Prostate gland (tissue), 2 donors: ENCODE measurements at regions not wholly inside any gene's neighbourhood (a gene's known extent, or its start where the extent isn't known, plus 50 kb on each side); places are given as distances from the start of the nearest gene placed in this dataset.
"Not testable (repeated sequence)": the region's sequence is repeated elsewhere in the genome, so short reads cannot be mapped to it uniquely, and the experiment has no call there.

Experiments used
- DNase-seq: peaks from one replicate; pipeline ENCODE4 v3.0.0-alpha.2; 2019; ENCODE audit warnings: low spot score
- H3K27ac ChIP-seq, 2 donors: fragments of 200-600 bp; sonication (generic); 2 replicates each; pipeline ENCODE4 v1.5.1; 2017 to 2019
- H3K27me3 ChIP-seq: fragments of 200-600 bp; sonication (generic); replicated peaks from 2 replicates; pipeline ENCODE4 v1.5.1; 2019; ENCODE audit not compliant: insufficient read depth
- H3K36me3 ChIP-seq, 2 donors: fragments of 200-600 bp; sonication (generic); 1 replicate in 1 of 2; 2 replicates in 1 of 2; pipeline versions ENCODE4 v1.5.1 to v1.8.1; 2017 to 2019
- H3K4me1 ChIP-seq: fragments of 200-600 bp; sonication (generic); replicated peaks from 2 replicates; pipeline ENCODE4 v1.5.1; 2019
- H3K4me3 ChIP-seq, 2 donors: fragments of 200-600 bp; sonication (generic); 2 replicates each; pipeline ENCODE4 v1.5.1; 2017 to 2019
- H3K9me3 ChIP-seq: fragments of 200-600 bp; sonication (generic); 2 replicates; pipeline ENCODE4 v1.5.1; 2017
- POLR2A ChIP-seq: fragments of 450-650 bp; IDR thresholded peaks from one replicate; pipeline ENCODE4 v1.6.1; 2016; ENCODE audit warnings: antibody characterized with exemption, mild to moderate bottlenecking
- POLR2AphosphoS5 ChIP-seq: sonication (generic); formaldehyde crosslinking; IDR thresholded peaks from one replicate; pipeline ENCODE4 v1.6.1; 2017; ENCODE audit warnings: antibody characterized with exemption
- WGBS: methylation state at CpG from one replicate; pipeline ENCODE4 v1.1.5; 2018; 5-methylcytosine and 5-hydroxymethylcytosine counted together
- intact Hi-C: fragments of 100-400 bp; cut with DNase I; formaldehyde crosslinking; loops from one replicate; pipeline ENCODE4 v1.14.2; 2022
- TF ChIP-seq, protein P1 (sequence below), 4 experiments: fragments of 200-600 bp in 2 of 4; fragments of 450-650 bp in 2 of 4; sonication (generic) in 2 of 4; IDR thresholded peaks; 1 replicate in 3 of 4; 2 replicates in 1 of 4; pipeline ENCODE4 v1.5.1; 2016 to 2019; ENCODE audit warnings: antibody characterized with exemption in 4 of 4, mild to moderate bottlenecking in 2 of 4, moderate library complexity in 2 of 4

DNA sequence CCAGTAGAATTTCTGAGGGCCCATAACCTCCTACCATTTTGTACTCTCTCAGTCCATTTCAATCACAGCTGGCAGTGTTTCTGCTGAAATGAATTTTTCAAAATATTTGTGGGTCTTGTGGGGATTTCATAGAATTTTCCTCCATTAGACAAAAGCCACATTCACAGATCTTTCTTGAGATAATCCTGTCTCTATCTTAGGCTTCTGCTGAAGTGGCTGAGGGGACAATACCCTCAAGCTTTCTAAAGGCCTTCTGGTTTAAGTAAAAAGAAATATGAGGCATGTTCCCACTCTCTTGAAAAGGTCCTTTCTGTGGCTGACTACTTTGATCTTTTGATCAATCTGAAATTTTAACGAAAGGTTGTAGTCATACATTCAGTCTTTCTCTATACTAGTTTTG lies 1930.0 kb upstream of the AGA start:
- no peaks in the 10 kb centered on the region for H3K9me3 ChIP-seq
- DNase-seq, result no peak
- H3K27ac ChIP-seq, result no peak overlapping the region
- no peaks in the 10 kb centered on the region for H3K36me3 ChIP-seq
- H3K4me3 ChIP-seq, result no peak overlapping the region
- H3K27me3 ChIP-seq, result no peaks in the 10 kb centered on the region
- intact Hi-C loops, result no loop called here
- 91% methylated on average over 1 of the region's 1 CpG for WGBS
- H3K4me1 ChIP-seq, result no peaks in the 10 kb centered on the region
- TF ChIP-seq POLR2AphosphoS5 (no peak), POLR2A (no peak)
- TF ChIP-seq, protein P1, sequence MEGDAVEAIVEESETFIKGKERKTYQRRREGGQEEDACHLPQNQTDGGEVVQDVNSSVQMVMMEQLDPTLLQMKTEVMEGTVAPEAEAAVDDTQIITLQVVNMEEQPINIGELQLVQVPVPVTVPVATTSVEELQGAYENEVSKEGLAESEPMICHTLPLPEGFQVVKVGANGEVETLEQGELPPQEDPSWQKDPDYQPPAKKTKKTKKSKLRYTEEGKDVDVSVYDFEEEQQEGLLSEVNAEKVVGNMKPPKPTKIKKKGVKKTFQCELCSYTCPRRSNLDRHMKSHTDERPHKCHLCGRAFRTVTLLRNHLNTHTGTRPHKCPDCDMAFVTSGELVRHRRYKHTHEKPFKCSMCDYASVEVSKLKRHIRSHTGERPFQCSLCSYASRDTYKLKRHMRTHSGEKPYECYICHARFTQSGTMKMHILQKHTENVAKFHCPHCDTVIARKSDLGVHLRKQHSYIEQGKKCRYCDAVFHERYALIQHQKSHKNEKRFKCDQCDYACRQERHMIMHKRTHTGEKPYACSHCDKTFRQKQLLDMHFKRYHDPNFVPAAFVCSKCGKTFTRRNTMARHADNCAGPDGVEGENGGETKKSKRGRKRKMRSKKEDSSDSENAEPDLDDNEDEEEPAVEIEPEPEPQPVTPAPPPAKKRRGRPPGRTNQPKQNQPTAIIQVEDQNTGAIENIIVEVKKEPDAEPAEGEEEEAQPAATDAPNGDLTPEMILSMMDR (IDR thresholded peaks at IDR 0.05), result no peak

DNA sequence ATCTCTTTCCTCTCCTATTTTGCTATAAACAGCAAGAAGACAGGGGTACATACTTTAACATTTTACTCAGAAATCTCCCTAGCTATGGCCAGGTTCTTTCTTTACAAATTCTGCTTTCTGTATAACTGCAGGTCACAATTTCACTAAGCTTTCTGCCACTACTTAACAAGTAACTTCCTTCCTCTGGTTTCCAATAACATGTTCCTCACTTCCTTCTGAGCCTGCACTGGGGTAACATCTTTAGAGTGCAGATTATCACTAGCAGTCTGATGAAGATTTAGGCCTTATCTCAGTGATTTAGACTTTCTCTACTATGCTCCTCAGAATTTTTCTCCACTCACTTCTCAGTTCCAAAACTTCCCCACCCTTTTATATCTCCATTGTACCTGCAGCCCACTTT lies 1930.5 kb upstream of the AGA start:
- Histone ChIP-seq H3K9me3 (no peaks in the 10 kb centered on the region), H3K4me1 (no peaks in the 10 kb centered on the region), H3K27ac (no peak overlapping the region), H3K4me3 (no peak overlapping the region), H3K27me3 (no peaks in the 10 kb centered on the region), H3K36me3 (no peaks in the 10 kb centered on the region)
- DNase-seq, result no peak
- TF ChIP-seq, protein P1 (IDR thresholded peaks at IDR 0.05), result no peak
- TF ChIP-seq POLR2AphosphoS5 (no peak), POLR2A (no peak)
- intact Hi-C loops, result no loop called here

DNA sequence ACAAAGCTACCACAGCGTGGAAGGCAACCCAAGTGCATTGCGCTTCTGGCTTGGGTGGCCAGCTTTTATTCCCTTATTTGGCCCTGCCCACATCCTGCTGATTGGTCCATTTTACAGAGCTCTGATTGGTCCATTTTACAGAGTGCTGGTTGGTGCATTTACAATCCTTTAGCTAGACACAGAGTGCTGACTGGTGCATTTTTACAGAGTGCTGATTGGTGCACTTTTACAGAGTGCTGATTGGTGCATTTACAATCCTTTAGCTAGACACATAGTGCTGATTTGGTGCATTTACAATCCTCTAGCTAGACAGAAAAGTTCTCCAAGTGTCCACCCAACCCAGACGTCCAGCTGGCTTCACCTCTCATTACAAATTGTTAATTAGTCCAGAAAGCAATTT lies 1936.6 kb upstream of the AGA start:
- H3K4me3 ChIP-seq, H3K36me3 ChIP-seq, H3K27ac ChIP-seq, H3K4me1 ChIP-seq, H3K27me3 ChIP-seq, intact Hi-C loops, DNase-seq, H3K9me3 ChIP-seq: not testable (repeated sequence)
- WGBS, result 89% methylated on average over 3 of the region's 3 CpGs

DNA sequence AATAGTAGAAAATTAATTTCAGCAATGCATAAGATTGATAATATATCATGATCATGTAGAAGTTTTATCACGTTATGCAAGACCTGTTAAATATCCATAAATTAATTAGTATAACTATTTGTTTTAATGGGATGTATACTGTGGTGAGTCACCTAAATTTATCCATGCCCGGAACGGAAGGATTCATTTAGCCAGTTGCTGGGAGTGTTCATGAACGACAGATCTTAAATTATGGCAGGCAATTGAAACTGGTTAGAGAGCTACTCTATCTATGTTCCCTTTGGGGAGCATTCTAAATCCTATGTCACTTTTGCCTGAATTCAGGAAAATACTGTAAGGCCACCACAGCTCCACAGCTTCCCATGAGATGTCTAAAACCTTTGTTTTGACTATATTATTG lies 1950.5 kb upstream of the AGA start:
- intact Hi-C loops, result no loop called here
- TF ChIP-seq POLR2A (no peak), POLR2AphosphoS5 (no peak)
- TF ChIP-seq, protein P1 (IDR thresholded peaks at IDR 0.05), result no peak
- DNase-seq, result no peak
- H3K4me3 ChIP-seq, result no peak overlapping the region
- H3K27me3 ChIP-seq, result no peaks in the 10 kb centered on the region
- no peaks in the 10 kb centered on the region for H3K9me3 ChIP-seq
- no peaks in the 10 kb centered on the region for H3K4me1 ChIP-seq
- H3K27ac ChIP-seq, result no peak overlapping the region
- WGBS, result 90% methylated on average over 4 of the region's 4 CpGs
- no peaks in the 10 kb centered on the region for H3K36me3 ChIP-seq

DNA sequence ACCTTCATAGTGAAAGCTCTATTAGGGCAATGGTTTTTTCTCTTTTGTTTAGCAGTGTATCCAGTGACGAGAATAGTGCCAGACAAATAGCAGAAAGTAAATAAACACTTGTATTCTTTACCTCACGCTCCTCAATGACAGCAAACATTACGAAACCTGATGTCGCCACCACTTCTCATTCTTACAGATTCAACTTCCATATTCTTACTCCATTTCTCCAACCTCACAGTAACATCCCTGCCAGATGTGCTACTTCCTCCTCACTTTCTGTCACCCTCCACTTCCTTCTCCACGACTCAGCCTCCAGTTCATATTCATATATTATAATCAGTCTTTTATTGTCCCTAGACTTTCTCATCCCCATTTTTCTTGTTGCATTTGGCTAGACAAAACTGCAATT lies 1956.2 kb upstream of the AGA start:
- TF ChIP-seq, protein P1 (IDR thresholded peaks at IDR 0.05), result no peak
- TF ChIP-seq POLR2AphosphoS5 (no peak), POLR2A (no peak)
- H3K4me1 ChIP-seq, result no peaks in the 10 kb centered on the region
- 66% methylated on average over 5 of the region's 5 CpGs for WGBS
- H3K27ac ChIP-seq, result no peak overlapping the region
- no peak for DNase-seq
- no peak overlapping the region for H3K4me3 ChIP-seq
- H3K27me3 ChIP-seq, result no peaks in the 10 kb centered on the region
- H3K36me3 ChIP-seq, result no peaks in the 10 kb centered on the region
- intact Hi-C loops, result no loop called here
- no peaks in the 10 kb centered on the region for H3K9me3 ChIP-seq
